Heart left ventricle (tissue), 13 donors: ENCODE measurements at regions not wholly inside any gene's neighbourhood (a gene's known extent, or its start where the extent isn't known, plus 50 kb on each side); places are given as distances from the start of the nearest gene placed in this dataset.

ENCODE experiments used
- POLR2A ChIP-seq, 2 donors: fragments of 450-650 bp; IDR thresholded peaks; one replicate each; pipeline ENCODE4 v1.6.1; 2017; ENCODE audit warnings: antibody characterized with exemption in 2 of 2, mild to moderate bottlenecking in 2 of 2, moderate library complexity in 2 of 2
- TF ChIP-seq, protein P1 (sequence below), 12 donors: fragments of 200-600 bp; sonication (generic) in 4 of 12; IDR thresholded peaks; one replicate each; pipeline versions ENCODE4 v1.5.0 to v1.8.0; 2018 to 2022; ENCODE audit warnings: antibody characterized with exemption in 12 of 12, mild to moderate bottlenecking in 5 of 12
- donor health status: ischemic (EF 13 %, LVEDD 7.1; RV severe dilation, severe dysfunction).
- donor health status: DM: no; HTN: yes; CAD: no.
- donor health status: DM: no; HTN: no; CAD: no.
- donor health status: ischemic (EF 25% LVEDD 6.9; RV normal size, moderate dysfunction).
- donor health status: ischemic (EF 25% LVEDD 5.7; RV mildly dilated, moderate dysfunction).
- donor health status: ischemic (EF 35%, LVEDD 5.7; RV mildly dilated, moderate dysfunction).
- donor health status: nonischemic (EF 11% LVEDD 7.7; RV severe dilation, severe dysfunction).
- donor health status: DM: yes; HTN: yes; CAD: no.
- donor health status: PGD.
- donor health status: ischemic (EF 29% LVEDD 5.4; RV normal size, mild dysfunction).
- donor health status: nonischemic (EF 23%, LVEDD 6.1; RV moderate dilation, normal function).

DNA sequence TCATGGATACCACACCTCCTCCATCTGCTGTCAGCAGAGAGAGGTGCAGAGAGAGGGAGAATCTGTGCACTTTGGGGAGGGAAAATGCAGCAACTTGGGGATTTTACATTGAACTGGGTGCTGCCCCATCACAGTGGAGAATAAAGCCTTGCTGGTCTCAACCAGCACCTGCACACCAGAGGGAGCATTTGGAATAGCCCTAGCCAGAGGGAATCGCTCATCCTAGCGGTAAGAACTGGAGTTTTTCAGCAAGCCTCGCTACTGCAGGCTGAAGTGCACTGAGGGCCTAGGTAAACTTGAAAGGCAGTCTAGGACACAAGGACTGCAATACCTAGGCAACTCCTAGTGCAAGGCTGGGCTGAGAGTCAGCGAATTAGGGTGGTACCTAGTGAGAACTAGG lies 148.7 kb downstream of the KDR start:
- TF ChIP-seq, protein P1, sequence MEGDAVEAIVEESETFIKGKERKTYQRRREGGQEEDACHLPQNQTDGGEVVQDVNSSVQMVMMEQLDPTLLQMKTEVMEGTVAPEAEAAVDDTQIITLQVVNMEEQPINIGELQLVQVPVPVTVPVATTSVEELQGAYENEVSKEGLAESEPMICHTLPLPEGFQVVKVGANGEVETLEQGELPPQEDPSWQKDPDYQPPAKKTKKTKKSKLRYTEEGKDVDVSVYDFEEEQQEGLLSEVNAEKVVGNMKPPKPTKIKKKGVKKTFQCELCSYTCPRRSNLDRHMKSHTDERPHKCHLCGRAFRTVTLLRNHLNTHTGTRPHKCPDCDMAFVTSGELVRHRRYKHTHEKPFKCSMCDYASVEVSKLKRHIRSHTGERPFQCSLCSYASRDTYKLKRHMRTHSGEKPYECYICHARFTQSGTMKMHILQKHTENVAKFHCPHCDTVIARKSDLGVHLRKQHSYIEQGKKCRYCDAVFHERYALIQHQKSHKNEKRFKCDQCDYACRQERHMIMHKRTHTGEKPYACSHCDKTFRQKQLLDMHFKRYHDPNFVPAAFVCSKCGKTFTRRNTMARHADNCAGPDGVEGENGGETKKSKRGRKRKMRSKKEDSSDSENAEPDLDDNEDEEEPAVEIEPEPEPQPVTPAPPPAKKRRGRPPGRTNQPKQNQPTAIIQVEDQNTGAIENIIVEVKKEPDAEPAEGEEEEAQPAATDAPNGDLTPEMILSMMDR (IDR thresholded peaks at IDR 0.05), result no peak
- no peak for TF ChIP-seq POLR2A (IDR thresholded peaks at IDR 0.05)
